ENCODE measurements at regions not wholly inside any gene's neighbourhood (a gene's known extent, or its start where the extent isn't known, plus 50 kb on each side); places are given as distances from the start of the nearest gene placed in this dataset.

DNA sequence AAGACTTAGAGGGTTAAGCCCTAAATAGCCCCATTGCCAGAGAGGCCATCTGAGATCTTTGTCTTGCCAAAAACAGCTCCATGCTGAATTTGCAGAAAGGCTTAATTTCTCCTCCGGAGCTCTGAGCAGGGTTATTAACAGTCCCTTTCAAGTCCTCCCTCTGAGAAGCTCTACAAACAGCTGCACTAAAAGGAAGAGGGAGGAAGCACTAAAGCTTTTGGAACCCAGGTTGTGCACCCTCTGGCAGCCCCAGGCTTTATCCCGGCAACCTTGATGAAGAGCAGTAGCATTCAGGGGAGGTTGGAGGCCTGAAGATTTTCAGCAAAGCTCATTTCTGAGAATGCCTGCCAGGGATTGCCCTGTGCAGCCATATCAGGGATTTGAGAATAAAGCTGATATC is 554.7 kb downstream of the RBFOX1 start:
- ChIA-PET CTCF (ENCODE audit: partially characterized antibody) (interaction anchor here (0.6 to 1.4 kb wide), 2 partner anchors 21 to 1401 kb away, joined by 3 read pairs; no protein-coding TSS in a partner anchor), POLR2A (ENCODE audit: partially characterized antibody) (no interaction called here)
- H3K79me2 ChIP-seq (ENCODE audit: control insufficient read depth in 1 of 2, insufficient read depth in 2 of 2, low read length in 2 of 2): no peaks in the 10 kb centered on the region
- no peak overlapping the region for H2BK20ac ChIP-seq (ENCODE audit: low read length)
- H3K4ac ChIP-seq (replicated peaks; ENCODE audit: insufficient read length, low read depth, low read length): no peak overlapping the region
- no peaks in the 10 kb centered on the region for H3K9me3 ChIP-seq (ENCODE audit: insufficient read depth in 2 of 2, low read depth in 1 of 2, low read length in 1 of 2)
- H3K79me1 ChIP-seq (ENCODE audit: low read depth, low read length): no peaks in the 10 kb centered on the region
- DNase-seq (ENCODE audit: low read depth in 1 of 2, low spot score in 2 of 2): no peak
- H3K27me3 ChIP-seq (replicated peaks in 1 of 4; ENCODE audit: control insufficient read depth in 3 of 4, extremely low read depth in 1 of 4, insufficient read depth in 3 of 4, low read length in 3 of 4): no peaks in the 10 kb centered on the region
- H4K8ac ChIP-seq (ENCODE audit: extremely low read depth, insufficient read depth, low read length): no peak overlapping the region
- H3K18ac ChIP-seq (ENCODE audit: extremely low read depth, low read length): no peak overlapping the region
- no peak overlapping the region for H3K56ac ChIP-seq (replicated peaks; ENCODE audit: insufficient read length, low read depth, low read length)
- H3K4me3 ChIP-seq (ENCODE audit: extremely low read depth in 1 of 4, insufficient read depth in 2 of 4, low read depth in 3 of 4, low read length in 4 of 4): no peak overlapping the region
- H3K4me2 ChIP-seq (ENCODE audit: insufficient read depth in 1 of 2, low read depth in 2 of 2, low read length in 2 of 2): no peak overlapping the region
- no peak for FAIRE-seq
- no peak overlapping the region for H2BK15ac ChIP-seq (ENCODE audit: low read length)
- H3K27ac ChIP-seq (ENCODE audit: low read depth, low read length): no peak overlapping the region
- H4K20me1 ChIP-seq (replicated peaks in 1 of 2; ENCODE audit: control insufficient read depth in 1 of 2, insufficient read depth in 2 of 2, low read length in 2 of 2): no peaks in the 10 kb centered on the region
- WGBS, 2 experiments (ENCODE audit: extremely low coverage in 1 of 2, insufficient coverage in 1 of 2, insufficient read length in 1 of 2, insufficient replicate concordance in 2 of 2, low coverage in 1 of 2, low lambda C conversion rate in 2 of 2, missing lambda C conversion rate in 1 of 2): 88% methylated on average over 2 of the region's 2 CpGs; no CpG with 5 or more reads in 1 of the 2 experiments
- no peaks in the 10 kb centered on the region for H3K23me2 ChIP-seq (ENCODE audit: low read depth, low read length)
- no peak overlapping the region for H2AFZ ChIP-seq (ENCODE audit: low read length)
- H2BK12ac ChIP-seq (ENCODE audit: low read depth, low read length): no peak overlapping the region
- no peak overlapping the region for H2AK5ac ChIP-seq (ENCODE audit: low read depth, low read length)
- H3K23ac ChIP-seq (ENCODE audit: insufficient read length): no peak overlapping the region
- H4K5ac ChIP-seq (ENCODE audit: insufficient read length, low read depth, low read length): no peak overlapping the region
- H3K9ac ChIP-seq (replicated peaks in 1 of 4; ENCODE audit: extremely low read depth in 1 of 4, low read depth in 3 of 4, low read length in 3 of 4): no peak overlapping the region
- H3K4me1 ChIP-seq (replicated peaks in 1 of 4; ENCODE audit: control insufficient read depth in 3 of 4, insufficient read depth in 4 of 4, low read length in 3 of 4): no peaks in the 10 kb centered on the region
- no peaks in the 10 kb centered on the region for H3K36me3 ChIP-seq (ENCODE audit: control insufficient read depth in 2 of 4, insufficient read depth in 4 of 4, low read length in 3 of 4)
- H4K91ac ChIP-seq (replicated peaks; ENCODE audit: insufficient read length, low read length): no peak overlapping the region
- H3K14ac ChIP-seq (ENCODE audit: insufficient read length): no peak overlapping the region
- no peak overlapping the region for H2BK5ac ChIP-seq (ENCODE audit: low read depth, low read length)
- H2BK120ac ChIP-seq (replicated peaks; ENCODE audit: low read depth, low read length): no peak overlapping the region
- TF ChIP-seq SIRT6 (IDR thresholded peaks at IDR 0.05; ENCODE audit: low read length) (no peak), TAF1 (IDR thresholded peaks at IDR 0.05; ENCODE audit: low read depth, low read length) (no peak), CREB1 (IDR thresholded peaks at IDR 0.05) (no peak), CBX8 (IDR thresholded peaks at IDR 0.05; ENCODE audit: borderline replicate concordance, low read depth, low read length) (no peak), CBX5 (IDR thresholded peaks at IDR 0.05; ENCODE audit: low read depth, low read length) (no peak)
